HL-60 (cell line): ENCODE measurements at regions not wholly inside any gene's neighbourhood (a gene's known extent, or its start where the extent isn't known, plus 50 kb on each side); places are given as distances from the start of the nearest gene placed in this dataset.

Experiments used
- DNase-seq, 2 experiments: peaks; one replicate each; pipeline ENCODE4 v3.0.0-alpha.2; 2010 to 2020; ENCODE audit warnings: low read depth in 1 of 2, low spot score in 1 of 2
- H3K27ac ChIP-seq: fragments of 250-450 bp; sonication (Bioruptor Pico); replicated peaks from 2 replicates; pipeline ENCODE4 v1.5.1; 2020; ENCODE audit warnings: mild to moderate bottlenecking, moderate library complexity
- H3K27me3 ChIP-seq: fragments of 250-450 bp; sonication (Bioruptor Pico); 2 replicates; pipeline ENCODE4 v1.5.1; 2021; ENCODE audit warnings: mild to moderate bottlenecking, moderate library complexity; ENCODE audit not compliant: insufficient read depth, poor library complexity, severe bottlenecking
- H3K4me3 ChIP-seq: replicated peaks from 2 replicates; pipeline ENCODE4 v1.5.1; 2011; ENCODE audit warnings: mild to moderate bottlenecking, control low read depth, low read length; ENCODE audit not compliant: insufficient read depth
- CTCF ChIP-seq: IDR thresholded peaks from one replicate; pipeline ENCODE4 v1.5.1; 2011; ENCODE audit warnings: low read length, control low read depth, inconsistent platforms; ENCODE audit not compliant: insufficient read depth
- GABPA ChIP-seq: IDR thresholded peaks from 2 replicates; pipeline ENCODE4 v1.6.1; 2012; ENCODE audit warnings: low read depth
- POLR2AphosphoS5 ChIP-seq: IDR thresholded peaks from 2 replicates; pipeline ENCODE4 v1.6.1; 2012; ENCODE audit warnings: low read depth
- REST ChIP-seq: IDR thresholded peaks from 2 replicates; pipeline ENCODE4 v1.6.1; 2012; ENCODE audit warnings: low read depth; ENCODE audit not compliant: insufficient replicate concordance
- SPI1 ChIP-seq: IDR thresholded peaks from 2 replicates; pipeline ENCODE4 v1.6.1; 2012; ENCODE audit warnings: low read depth, mild to moderate bottlenecking, borderline replicate concordance

GRCh38 chr16:59909262-59909661 is 1175.1 kb upstream of the GOT2 start:
- DNase-seq, result no peak
- Histone ChIP-seq H3K27ac (no peak overlapping the region), H3K27me3 (no peaks in the 10 kb centered on the region), H3K4me3 (no peak overlapping the region)
- TF ChIP-seq GABPA (no peak), CTCF (no peak), SPI1 (no peak), POLR2AphosphoS5 (no peak), REST (no peak)

- no peak for TF ChIP-seq CTCF
- Histone ChIP-seq H3K27me3 (no peaks in the 10 kb centered on the region), H3K27ac (no peak overlapping the region), H3K4me3 (no peak overlapping the region)
- DNase-seq, result no peak
Measured at GRCh38 chr16:59907611-59908010, 1173.5 kb upstream of the GOT2 start.

- no peak overlapping the region for H3K27ac ChIP-seq
- no peaks in the 10 kb centered on the region for H3K27me3 ChIP-seq
- TF ChIP-seq POLR2AphosphoS5, result no peak
- no peak for TF ChIP-seq SPI1
- TF ChIP-seq REST, result no peak
- no peak overlapping the region for H3K4me3 ChIP-seq
- no peak for DNase-seq
Measured at GRCh38 chr16:59905606-59906005, 1171.5 kb upstream of the GOT2 start.

- Histone ChIP-seq H3K27me3 (no peaks in the 10 kb centered on the region), H3K27ac (no peak overlapping the region), H3K4me3 (no peak overlapping the region)
- TF ChIP-seq CTCF (no peak), GABPA (no peak), SPI1 (no peak), POLR2AphosphoS5 (no peak), REST (no peak)
- DNase-seq, result no peak
Measured at GRCh38 chr16:59905131-59905530, 1171.0 kb upstream of the GOT2 start.
